ENCODE measurements at regions not wholly inside any gene's neighbourhood (a gene's known extent, or its start where the extent isn't known, plus 50 kb on each side); places are given as distances from the start of the nearest gene placed in this dataset.
"Not testable (repeated sequence)": the region's sequence is repeated elsewhere in the genome, so short reads cannot be mapped to it uniquely, and the experiment has no call there.

GRCh38 chr9:84511651-84512050 lies 157.9 kb upstream of the NTRK2 start:
- Histone ChIP-seq H3K9me3 (ENCODE audit: control insufficient read depth in 2 of 2, insufficient read depth in 1 of 2, low read length in 1 of 2) (no peaks in the 10 kb centered on the region), H3K4me1 (ENCODE audit: control insufficient read depth in 2 of 2, insufficient read depth in 2 of 2, low read length in 2 of 2) (no peaks in the 10 kb centered on the region), H3K4me3 (ENCODE audit: low read length in 2 of 2) (no peak overlapping the region), H3K36me3 (ENCODE audit: control insufficient read depth in 2 of 2, insufficient read depth in 2 of 2, low read length in 1 of 2) (no peaks in the 10 kb centered on the region), H3K27me3 (ENCODE audit: control insufficient read depth in 2 of 2, insufficient read depth in 1 of 2, low read length in 1 of 2) (no peaks in the 10 kb centered on the region), H3K27ac (ENCODE audit: low read depth in 1 of 2, low read length in 1 of 2) (no peak overlapping the region)
- WGBS = 88% methylated on average over 2 of the region's 2 CpGs
- DNase-seq (ENCODE audit: low read depth in 6 of 9, low spot score in 9 of 9) = no peak

- WGBS = 90% methylated on average over 2 of the region's 2 CpGs
- Histone ChIP-seq H3K4me1 (ENCODE audit: control insufficient read depth in 2 of 2, insufficient read depth in 2 of 2, low read length in 2 of 2) (no peaks in the 10 kb centered on the region), H3K9me3 (ENCODE audit: control insufficient read depth in 2 of 2, insufficient read depth in 1 of 2, low read length in 1 of 2) (no peaks in the 10 kb centered on the region)
Measured at GRCh38 chr9:84512493-84512892, 157.0 kb upstream of the NTRK2 start.

GRCh38 chr9:84513473-84513872 lies 156.1 kb upstream of the NTRK2 start:
- H3K4me1 ChIP-seq (ENCODE audit: control insufficient read depth in 2 of 2, insufficient read depth in 2 of 2, low read length in 2 of 2) = no peaks in the 10 kb centered on the region
- DNase-seq (ENCODE audit: low read depth in 6 of 9, low spot score in 9 of 9) = no peak
- 97% methylated on average over 1 of the region's 1 CpG for WGBS

More at GRCh38 chr9:84512493-84512892, 157.0 kb upstream of the NTRK2 start:
- Histone ChIP-seq H3K27ac (ENCODE audit: low read depth in 1 of 2, low read length in 1 of 2) (no peak overlapping the region), H3K36me3 (ENCODE audit: control insufficient read depth in 2 of 2, insufficient read depth in 2 of 2, low read length in 1 of 2) (no peaks in the 10 kb centered on the region), H3K27me3 (ENCODE audit: control insufficient read depth in 2 of 2, insufficient read depth in 1 of 2, low read length in 1 of 2) (no peaks in the 10 kb centered on the region), H3K4me3 (ENCODE audit: low read length in 2 of 2) (no peak overlapping the region)
- DNase-seq (ENCODE audit: low read depth in 6 of 9, low spot score in 9 of 9) = no peak

GRCh38 chr9:84513979-84514378 lies 155.6 kb upstream of the NTRK2 start:
- WGBS = 98% methylated on average over 2 of the region's 2 CpGs
- DNase-seq (ENCODE audit: low read depth in 6 of 9, low spot score in 9 of 9) = no peak
- H3K9me3 ChIP-seq (ENCODE audit: control insufficient read depth in 2 of 2, insufficient read depth in 1 of 2, low read length in 1 of 2) = no peaks in the 10 kb centered on the region

More at GRCh38 chr9:84513473-84513872, 156.1 kb upstream of the NTRK2 start:
- Histone ChIP-seq H3K27me3 (ENCODE audit: control insufficient read depth in 2 of 2, insufficient read depth in 1 of 2, low read length in 1 of 2) (no peaks in the 10 kb centered on the region), H3K9me3 (ENCODE audit: control insufficient read depth in 2 of 2, insufficient read depth in 1 of 2, low read length in 1 of 2) (no peaks in the 10 kb centered on the region), H3K27ac (ENCODE audit: low read depth in 1 of 2, low read length in 1 of 2) (no peak overlapping the region), H3K4me3 (ENCODE audit: low read length in 2 of 2) (no peak overlapping the region), H3K36me3 (ENCODE audit: control insufficient read depth in 2 of 2, insufficient read depth in 2 of 2, low read length in 1 of 2) (no peaks in the 10 kb centered on the region)

GRCh38 chr9:84514421-84514820 lies 155.1 kb upstream of the NTRK2 start:
- H3K27me3 ChIP-seq (ENCODE audit: control insufficient read depth in 2 of 2, insufficient read depth in 1 of 2, low read length in 1 of 2) = no peaks in the 10 kb centered on the region
- 90% methylated on average over 5 of the region's 5 CpGs for WGBS
- no peak for DNase-seq (ENCODE audit: low read depth in 6 of 9, low spot score in 9 of 9)
- no peaks in the 10 kb centered on the region for H3K36me3 ChIP-seq (ENCODE audit: control insufficient read depth in 2 of 2, insufficient read depth in 2 of 2, low read length in 1 of 2)
- H3K27ac ChIP-seq (ENCODE audit: low read depth in 1 of 2, low read length in 1 of 2) = no peak overlapping the region
- H3K4me3 ChIP-seq (ENCODE audit: low read length in 2 of 2) = no peak overlapping the region
- no peaks in the 10 kb centered on the region for H3K9me3 ChIP-seq (ENCODE audit: control insufficient read depth in 2 of 2, insufficient read depth in 1 of 2, low read length in 1 of 2)
- no peaks in the 10 kb centered on the region for H3K4me1 ChIP-seq (ENCODE audit: control insufficient read depth in 2 of 2, insufficient read depth in 2 of 2, low read length in 2 of 2)

More at GRCh38 chr9:84513979-84514378, 155.6 kb upstream of the NTRK2 start:
- no peak overlapping the region for H3K27ac ChIP-seq (ENCODE audit: low read depth in 1 of 2, low read length in 1 of 2)
- H3K4me1 ChIP-seq (ENCODE audit: control insufficient read depth in 2 of 2, insufficient read depth in 2 of 2, low read length in 2 of 2) = no peaks in the 10 kb centered on the region
- H3K27me3 ChIP-seq (ENCODE audit: control insufficient read depth in 2 of 2, insufficient read depth in 1 of 2, low read length in 1 of 2) = no peaks in the 10 kb centered on the region
- H3K36me3 ChIP-seq (ENCODE audit: control insufficient read depth in 2 of 2, insufficient read depth in 2 of 2, low read length in 1 of 2) = no peaks in the 10 kb centered on the region
- no peak overlapping the region for H3K4me3 ChIP-seq (ENCODE audit: low read length in 2 of 2)

GRCh38 chr9:84517026-84517425 lies 152.5 kb upstream of the NTRK2 start:
- Histone ChIP-seq H3K27ac (ENCODE audit: low read depth in 1 of 2, low read length in 1 of 2) (no peak overlapping the region), H3K27me3 (ENCODE audit: control insufficient read depth in 2 of 2, insufficient read depth in 1 of 2, low read length in 1 of 2) (no peaks in the 10 kb centered on the region), H3K4me3 (ENCODE audit: low read length in 2 of 2) (no peak overlapping the region), H3K36me3 (ENCODE audit: control insufficient read depth in 2 of 2, insufficient read depth in 2 of 2, low read length in 1 of 2) (no peaks in the 10 kb centered on the region), H3K4me1 (ENCODE audit: control insufficient read depth in 2 of 2, insufficient read depth in 2 of 2, low read length in 2 of 2) (no peaks in the 10 kb centered on the region), H3K9me3 (ENCODE audit: control insufficient read depth in 2 of 2, insufficient read depth in 1 of 2, low read length in 1 of 2) (no peaks in the 10 kb centered on the region)
- no peak for DNase-seq (ENCODE audit: low read depth in 6 of 9, low spot score in 9 of 9)
- 97% methylated on average over 5 of the region's 5 CpGs for WGBS

DNA sequence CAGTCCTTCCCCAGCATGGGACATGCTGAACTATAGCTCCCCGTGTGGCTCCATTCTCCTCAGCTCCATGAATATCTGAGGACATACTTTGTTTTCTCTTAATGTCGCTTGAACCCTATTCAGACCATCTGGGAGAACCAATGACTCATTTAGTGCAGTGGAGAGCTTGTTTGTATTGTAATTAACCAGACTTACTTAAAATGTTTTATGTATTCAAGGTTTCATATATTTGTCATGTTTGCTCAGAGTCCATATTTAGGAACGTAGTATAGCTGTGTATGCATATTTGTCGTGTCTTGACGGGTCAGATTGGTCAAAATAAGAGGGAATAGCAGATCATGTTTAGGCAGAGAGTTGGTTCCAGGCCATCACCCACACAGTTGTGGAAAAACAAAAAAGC lies 150.1 kb upstream of the NTRK2 start:
- H3K27ac ChIP-seq (ENCODE audit: low read depth in 1 of 2, low read length in 1 of 2) = no peak overlapping the region
- no peaks in the 10 kb centered on the region for H3K4me1 ChIP-seq (ENCODE audit: control insufficient read depth in 2 of 2, insufficient read depth in 2 of 2, low read length in 2 of 2)
- no peak overlapping the region for H3K4me3 ChIP-seq (ENCODE audit: low read length in 2 of 2)
- no peaks in the 10 kb centered on the region for H3K9me3 ChIP-seq (ENCODE audit: control insufficient read depth in 2 of 2, insufficient read depth in 1 of 2, low read length in 1 of 2)
- H3K36me3 ChIP-seq (ENCODE audit: control insufficient read depth in 2 of 2, insufficient read depth in 2 of 2, low read length in 1 of 2) = no peaks in the 10 kb centered on the region
- WGBS = 90% methylated on average over 5 of the region's 5 CpGs
- H3K27me3 ChIP-seq (ENCODE audit: control insufficient read depth in 2 of 2, insufficient read depth in 1 of 2, low read length in 1 of 2) = no peaks in the 10 kb centered on the region
- DNase-seq (ENCODE audit: low read depth in 6 of 9, low spot score in 9 of 9) = no peak

DNA sequence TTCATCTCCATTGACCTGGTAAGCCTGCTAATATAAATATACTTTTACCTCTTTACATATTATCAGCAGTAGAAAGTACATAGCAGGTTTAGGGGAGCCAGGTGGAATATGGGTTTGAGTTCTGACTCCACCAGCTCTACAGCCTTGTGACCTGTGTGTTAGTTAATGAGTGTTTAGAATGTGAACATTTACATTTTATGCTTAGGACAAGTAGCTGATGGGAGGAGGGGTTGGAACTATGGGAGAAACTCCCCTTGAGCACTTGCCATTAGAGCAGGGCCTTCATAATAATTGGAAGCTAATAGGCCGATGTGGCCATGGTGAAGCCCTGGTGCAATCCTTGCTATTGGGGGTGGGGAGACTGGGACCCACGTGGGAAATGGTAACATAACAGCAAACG lies 148.3 kb upstream of the NTRK2 start:
- Histone ChIP-seq H3K4me3 (ENCODE audit: low read length in 2 of 2) (no peak overlapping the region), H3K27ac (ENCODE audit: low read depth in 1 of 2, low read length in 1 of 2) (no peak overlapping the region), H3K27me3 (ENCODE audit: control insufficient read depth in 2 of 2, insufficient read depth in 1 of 2, low read length in 1 of 2) (no peaks in the 10 kb centered on the region), H3K9me3 (ENCODE audit: control insufficient read depth in 2 of 2, insufficient read depth in 1 of 2, low read length in 1 of 2) (no peaks in the 10 kb centered on the region), H3K36me3 (ENCODE audit: control insufficient read depth in 2 of 2, insufficient read depth in 2 of 2, low read length in 1 of 2) (no peaks in the 10 kb centered on the region), H3K4me1 (ENCODE audit: control insufficient read depth in 2 of 2, insufficient read depth in 2 of 2, low read length in 2 of 2) (no peaks in the 10 kb centered on the region)
- WGBS = 72% methylated on average over 3 of the region's 3 CpGs
- DNase-seq (ENCODE audit: low read depth in 6 of 9, low spot score in 9 of 9) = no peak

GRCh38 chr9:84526211-84526610 lies 143.3 kb upstream of the NTRK2 start:
- H3K4me1 ChIP-seq (ENCODE audit: control insufficient read depth in 2 of 2, insufficient read depth in 2 of 2, low read length in 2 of 2); H3K27ac ChIP-seq (ENCODE audit: low read depth in 1 of 2, low read length in 1 of 2); H3K9me3 ChIP-seq (ENCODE audit: control insufficient read depth in 2 of 2, insufficient read depth in 1 of 2, low read length in 1 of 2); H3K27me3 ChIP-seq (ENCODE audit: control insufficient read depth in 2 of 2, insufficient read depth in 1 of 2, low read length in 1 of 2); H3K4me3 ChIP-seq (ENCODE audit: low read length in 2 of 2); DNase-seq (ENCODE audit: low read depth in 6 of 9, low spot score in 9 of 9); H3K36me3 ChIP-seq (ENCODE audit: control insufficient read depth in 2 of 2, insufficient read depth in 2 of 2, low read length in 1 of 2): not testable (repeated sequence)
- 95% methylated on average over 26 of the region's 26 CpGs for WGBS
